ENCODE measurements at regions not wholly inside any gene's neighbourhood (a gene's known extent, or its start where the extent isn't known, plus 50 kb on each side); places are given as distances from the start of the nearest gene placed in this dataset.

DNA sequence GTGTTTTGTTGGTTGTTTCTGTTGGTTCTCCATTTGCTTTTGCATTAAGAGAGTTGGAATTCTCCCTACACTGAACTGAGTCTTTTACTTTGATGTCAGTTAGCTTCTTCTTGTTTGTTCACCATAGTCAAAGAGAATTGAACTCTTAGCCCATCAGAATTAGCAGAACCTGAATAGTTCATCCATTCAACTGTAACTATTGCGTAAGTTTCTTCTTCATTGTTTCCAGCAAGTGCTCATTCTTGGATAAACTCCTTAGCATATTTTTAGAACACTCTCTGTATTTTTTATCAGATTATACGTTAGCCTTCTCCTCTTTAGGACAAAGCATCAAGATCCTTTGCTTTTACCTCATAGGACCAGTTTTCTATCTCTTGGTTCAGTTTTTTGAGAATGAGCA, 128.4 kb upstream of the RAB11FIP2 start:
- no peak for DNase-seq (ENCODE audit: low read depth in 3 of 3)

- DNase-seq (ENCODE audit: low read depth in 3 of 3): no peak
Observed at GRCh38 chr10:118173296-118173695, 126.6 kb upstream of the RAB11FIP2 start.

DNA sequence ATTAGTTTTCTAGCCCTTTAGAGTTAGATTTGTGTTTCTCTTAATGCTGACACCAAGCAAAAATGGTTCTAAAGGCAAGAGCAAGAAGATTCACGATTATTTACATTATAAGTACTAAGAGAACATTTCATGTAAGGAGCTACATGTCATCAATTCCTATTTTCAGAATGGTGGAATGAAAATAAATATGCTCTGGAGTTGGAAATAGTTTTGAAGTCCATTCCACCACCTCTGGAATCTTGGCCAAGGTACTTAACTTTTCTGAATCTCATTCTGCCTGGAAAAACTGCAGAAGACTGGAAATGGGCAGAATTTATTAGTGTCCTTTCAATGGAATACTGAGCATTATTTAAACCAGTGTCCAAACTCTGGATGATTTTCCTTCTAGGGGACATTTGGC, 125.1 kb upstream of the RAB11FIP2 start:
- no peak for DNase-seq (ENCODE audit: low read depth in 3 of 3)

DNA sequence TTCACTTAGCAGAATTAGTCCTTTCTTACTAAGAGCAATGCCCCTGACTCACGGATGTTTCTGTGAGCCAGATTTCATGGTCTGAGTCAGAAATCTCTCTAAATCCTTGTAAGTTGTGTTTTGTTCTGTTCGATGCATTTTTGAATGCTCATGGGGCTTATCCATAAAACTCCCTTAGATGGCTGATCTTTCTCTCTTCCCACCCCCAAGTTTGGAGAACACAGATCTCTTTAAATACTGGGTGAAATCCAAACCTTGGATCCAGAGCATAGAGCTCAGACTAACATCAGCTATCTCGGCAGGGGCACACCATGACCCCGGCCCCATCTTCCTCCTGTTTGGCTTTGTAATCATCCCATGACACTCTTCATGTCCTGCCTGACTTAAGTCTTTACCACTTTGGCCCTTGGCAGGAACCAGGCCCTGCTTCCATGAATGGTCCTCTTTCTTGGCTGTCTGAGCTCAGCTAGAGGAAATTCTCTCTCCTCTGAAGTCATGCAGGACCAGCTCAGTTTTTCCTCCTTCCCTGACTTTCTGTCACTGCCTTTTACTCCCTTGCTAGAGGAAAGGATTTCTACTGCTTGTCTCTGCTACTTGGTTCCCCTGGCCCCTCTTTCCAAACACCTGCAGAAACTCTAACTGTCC, 120.4 kb upstream of the RAB11FIP2 start:
- no peak for DNase-seq (ENCODE audit: low read depth in 3 of 3)

DNA sequence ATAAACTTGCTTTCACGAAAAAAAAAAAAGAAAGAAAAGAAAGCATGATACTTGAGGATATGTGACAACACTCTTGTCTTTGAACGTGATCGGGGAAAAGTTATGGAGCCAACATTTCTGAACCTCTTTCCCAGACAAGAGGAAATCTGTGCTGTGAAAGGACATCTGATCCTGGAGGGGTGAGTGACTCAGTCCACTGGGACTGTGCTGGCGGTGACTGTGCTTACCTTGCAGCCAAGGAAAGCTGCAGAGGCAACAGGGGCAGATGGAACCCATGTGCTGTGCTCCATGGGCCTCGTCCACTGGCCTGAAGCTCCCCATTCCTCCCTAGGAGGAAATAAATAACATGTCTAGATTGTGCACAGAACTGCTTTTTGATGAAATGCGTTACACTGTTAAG, 116.5 kb upstream of the RAB11FIP2 start:
- no peak for DNase-seq (ENCODE audit: low read depth in 3 of 3)

DNA sequence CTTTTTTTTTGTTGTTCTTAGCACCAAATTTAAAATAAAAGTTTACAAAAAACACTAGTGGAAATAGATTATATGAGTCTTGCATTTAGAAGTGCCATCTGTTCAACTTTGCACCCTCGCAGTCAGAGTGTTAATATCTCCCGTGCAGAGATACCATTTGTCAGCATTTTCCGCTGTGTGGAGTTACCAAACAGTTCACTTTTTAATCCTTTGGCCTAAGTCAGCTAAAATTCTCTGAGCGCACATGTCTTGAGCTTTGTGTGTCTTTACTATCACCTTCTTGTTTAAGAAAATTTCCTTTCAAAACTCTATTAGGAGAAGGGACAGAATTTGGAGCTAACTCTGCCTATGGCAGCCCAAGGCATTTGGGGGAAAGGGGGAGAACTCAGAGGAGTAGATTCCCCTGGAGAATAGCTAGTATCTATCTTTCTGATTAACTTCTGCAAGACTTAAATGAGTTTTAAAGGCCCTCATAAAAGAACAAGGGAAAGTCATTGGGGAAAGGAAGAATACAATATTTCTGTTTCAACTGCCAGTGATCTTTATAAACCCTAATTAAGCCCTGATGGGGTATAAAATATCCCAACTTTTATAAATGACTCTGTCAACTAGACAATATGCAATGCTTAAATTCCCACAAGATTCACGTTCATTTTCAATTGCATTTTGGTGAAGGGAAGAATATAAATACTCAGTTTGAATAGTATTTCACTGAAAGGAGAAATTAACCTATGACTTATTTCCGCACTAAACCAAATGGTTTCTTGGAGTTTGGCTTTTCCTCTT, 114.9 kb upstream of the RAB11FIP2 start:
- DNase-seq (ENCODE audit: low read depth in 3 of 3): no peak

DNA sequence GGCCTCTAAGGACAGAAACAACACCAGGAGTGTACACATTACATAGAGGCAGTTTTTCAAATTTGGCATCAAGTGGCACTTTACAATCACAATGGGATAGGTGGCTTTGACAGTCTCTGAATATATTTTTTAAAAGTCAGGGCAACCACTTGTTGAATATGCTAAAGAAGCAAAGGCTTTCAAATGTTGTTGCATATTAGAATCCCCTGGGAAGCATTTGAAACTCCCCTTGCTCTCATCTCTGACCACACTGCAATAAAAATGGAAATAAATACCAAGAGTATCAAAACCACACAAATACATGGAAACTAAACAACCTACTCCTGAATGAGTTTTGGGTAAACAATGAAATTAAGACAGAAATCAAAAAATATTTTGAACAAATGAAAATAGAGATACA, 106.5 kb upstream of the RAB11FIP2 start:
- no peak for DNase-seq (ENCODE audit: low read depth in 3 of 3)

DNA sequence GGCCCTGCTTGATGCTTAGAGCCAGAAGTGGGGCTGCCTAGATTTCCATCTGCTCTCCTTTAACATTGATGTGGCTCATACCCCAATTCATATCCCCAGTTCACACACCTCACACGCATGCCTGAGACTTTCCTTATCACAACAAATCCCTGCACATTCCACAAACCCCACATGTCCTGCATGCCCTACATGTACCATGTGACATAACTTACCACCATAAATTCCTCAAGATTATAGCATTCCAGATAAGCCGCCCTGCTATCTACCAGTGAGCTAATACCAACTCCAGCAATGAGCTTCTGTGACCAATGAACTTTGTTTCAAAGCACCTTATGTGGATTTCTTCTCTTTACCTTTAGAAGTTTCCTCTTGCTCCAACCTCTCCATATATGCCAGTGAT, 104.7 kb upstream of the RAB11FIP2 start:
- no peak for DNase-seq (ENCODE audit: low read depth in 3 of 3)

DNA sequence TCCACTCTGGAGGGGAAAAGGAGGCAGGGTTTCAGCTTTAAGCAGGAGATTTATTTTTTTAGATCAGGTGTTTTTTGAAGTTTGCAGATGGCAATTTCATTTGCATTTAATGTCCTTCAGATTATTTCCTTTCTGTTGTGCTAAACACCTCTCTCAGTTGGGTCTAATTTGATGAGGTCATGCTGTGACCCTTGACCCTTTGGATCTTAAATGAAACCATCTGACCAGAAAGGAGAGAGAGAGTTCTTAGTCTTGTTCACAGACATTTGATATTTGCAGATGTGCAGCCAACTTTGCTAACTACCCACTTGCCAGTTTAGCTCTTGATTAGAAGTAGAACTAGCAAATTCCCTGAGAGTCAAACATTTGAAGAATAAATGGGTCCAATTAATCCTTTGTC, 101.5 kb upstream of the RAB11FIP2 start:
- no peak for DNase-seq (ENCODE audit: low read depth in 3 of 3)

DNA sequence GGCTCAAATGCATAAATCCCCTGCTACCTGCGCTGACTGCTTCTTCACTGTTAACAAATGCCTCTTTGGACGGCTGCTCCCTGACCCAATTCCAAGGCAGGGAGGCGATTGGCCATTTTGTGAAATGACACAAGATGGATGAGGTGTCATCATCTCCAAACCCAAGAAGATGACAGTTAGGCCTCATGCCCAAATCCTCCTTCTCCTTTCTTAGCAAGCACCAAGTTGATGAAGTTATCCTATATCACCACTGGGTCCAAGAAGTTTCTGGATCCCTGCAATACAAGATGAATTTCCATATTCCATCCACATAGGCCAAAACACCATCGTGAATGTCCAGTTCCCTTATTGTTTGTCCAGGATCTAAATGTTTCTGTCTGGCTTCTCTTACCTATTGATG, 98.5 kb upstream of the RAB11FIP2 start:
- DNase-seq (ENCODE audit: low read depth in 3 of 3): no peak

DNA sequence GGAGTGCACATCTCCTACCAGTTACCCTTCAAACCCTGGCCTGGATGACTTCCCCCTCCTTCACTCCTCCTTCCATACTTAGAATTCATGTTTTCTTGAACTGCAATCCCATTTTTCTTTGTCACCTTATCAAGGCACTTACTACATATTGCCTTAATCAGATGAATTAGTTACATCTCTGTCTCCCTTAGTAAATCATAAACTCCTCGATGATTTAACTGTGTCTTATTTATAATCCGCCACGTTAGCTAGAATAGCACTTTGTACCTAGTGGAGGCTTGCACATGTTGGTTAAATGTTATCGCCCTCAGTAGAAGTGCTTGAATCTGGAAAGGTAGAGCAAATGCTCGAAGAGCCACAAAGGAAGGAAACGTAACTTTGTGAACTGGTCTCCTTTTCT, 94.7 kb upstream of the RAB11FIP2 start:
- no peak for DNase-seq (ENCODE audit: low read depth in 3 of 3)

DNA sequence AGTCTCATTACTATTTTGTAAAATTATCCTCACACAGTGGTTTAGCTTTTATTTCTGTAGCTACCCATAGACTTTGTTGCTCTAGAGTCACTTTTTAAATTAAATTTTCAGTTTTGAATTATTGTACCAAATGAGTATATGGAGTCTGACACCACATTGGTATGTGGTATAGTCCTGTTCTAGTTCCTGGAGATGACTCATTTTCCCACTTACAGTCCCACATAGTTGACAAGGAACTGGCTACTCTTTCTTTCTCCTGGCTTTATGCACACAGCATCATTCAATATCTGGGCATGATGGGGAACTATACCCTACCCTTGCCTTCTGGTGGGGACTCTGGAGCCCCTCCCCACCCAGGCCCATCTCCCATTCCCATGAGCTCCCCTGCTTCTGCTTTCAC, 92.6 kb upstream of the RAB11FIP2 start:
- DNase-seq (ENCODE audit: low read depth in 3 of 3): no peak

DNA sequence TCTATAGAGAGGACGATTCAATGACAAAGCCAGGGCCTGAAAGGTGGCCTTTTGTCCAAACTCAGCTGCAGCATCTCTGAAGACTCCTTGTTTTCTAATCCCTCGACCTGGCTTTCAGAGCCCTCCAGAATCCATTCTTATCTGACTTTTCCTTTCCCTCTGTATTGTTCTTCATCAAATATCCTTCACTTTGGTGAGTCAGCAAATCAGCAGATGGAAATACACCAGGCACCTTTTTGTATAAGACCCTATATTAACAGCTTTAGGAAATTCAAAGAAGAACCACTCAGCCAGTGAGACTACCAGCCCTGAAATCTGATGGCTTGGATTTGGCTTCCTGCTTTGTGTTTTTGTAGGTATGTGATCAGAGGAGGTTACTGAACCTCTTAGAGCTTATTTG, 81.9 kb upstream of the RAB11FIP2 start:
- DNase-seq (ENCODE audit: low read depth in 3 of 3): no peak

DNA sequence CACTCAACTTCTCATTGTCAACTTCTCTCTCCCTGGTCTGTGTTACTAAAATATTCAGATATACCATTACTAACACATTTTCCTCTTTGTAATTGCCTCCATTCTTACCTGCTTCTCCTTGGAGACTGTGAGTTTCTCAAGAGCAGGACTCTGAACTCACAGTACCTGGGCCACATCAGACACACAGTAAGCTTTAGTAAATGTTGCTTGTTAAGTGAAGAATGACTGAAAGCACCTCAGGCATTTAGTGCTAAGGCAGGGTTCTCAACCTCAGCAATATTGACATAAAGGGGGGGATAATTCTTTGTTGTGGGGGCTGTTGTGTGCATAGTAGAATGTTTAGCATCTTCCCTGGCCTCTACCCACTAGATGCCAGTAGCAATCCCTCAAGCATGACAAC, 72.0 kb upstream of the RAB11FIP2 start:
- no peak for DNase-seq (ENCODE audit: low read depth in 3 of 3)

DNA sequence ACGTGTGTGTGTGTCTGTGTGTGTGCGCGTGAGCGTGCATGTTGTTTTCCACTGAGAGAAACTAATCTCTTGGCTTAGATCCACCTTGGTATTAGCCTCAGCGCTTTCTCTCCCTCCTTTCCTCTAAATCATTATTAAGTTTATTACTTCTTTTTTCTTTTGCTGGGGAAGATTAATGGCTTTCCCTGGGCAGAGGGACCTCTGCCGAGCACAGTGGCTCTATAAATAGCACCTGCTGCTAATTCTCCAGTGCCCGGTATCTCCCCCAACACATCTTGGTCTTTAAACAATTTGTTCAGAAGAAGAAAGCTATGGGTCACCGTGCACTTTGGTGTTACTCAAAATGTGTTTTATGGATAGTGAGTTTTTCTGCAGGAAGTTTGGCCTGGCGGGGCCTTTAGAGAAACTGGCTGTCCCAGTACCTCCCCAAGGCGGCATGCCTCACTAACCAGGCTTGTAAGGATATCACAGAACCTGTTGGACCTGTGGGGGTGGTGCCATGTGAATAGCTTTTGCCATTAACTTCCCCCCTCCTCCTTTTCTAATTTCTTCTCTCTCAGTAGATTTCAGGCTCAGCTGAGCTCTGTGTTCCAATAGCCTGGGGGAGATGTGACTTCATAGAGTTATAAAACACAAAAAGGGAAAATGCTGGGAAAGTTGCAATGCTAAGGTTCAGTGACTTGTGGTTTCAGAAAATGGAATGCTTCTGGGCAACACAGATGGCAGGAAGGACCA, 70.1 kb upstream of the RAB11FIP2 start:
- no peak for DNase-seq (ENCODE audit: low read depth in 3 of 3)

DNA sequence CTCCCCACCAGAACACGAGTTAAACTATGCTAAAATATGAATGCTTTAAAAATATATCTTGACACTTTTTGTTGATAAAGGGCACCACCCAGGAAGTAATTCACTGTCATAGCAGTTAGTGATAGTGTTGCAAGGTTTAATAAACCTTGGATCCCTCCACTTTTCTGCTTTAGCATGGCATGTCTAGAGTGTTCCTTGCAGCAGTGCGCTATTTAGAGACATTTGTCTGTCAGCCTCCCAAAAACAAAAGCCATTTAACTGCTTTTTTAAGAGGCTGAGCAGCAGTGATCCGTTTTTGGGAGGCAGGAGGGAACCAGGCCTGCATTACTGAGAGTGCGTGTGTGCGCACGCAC, 69.6 kb upstream of the RAB11FIP2 start:
- DNase-seq (ENCODE audit: low read depth in 3 of 3): no peak

GRCh38 chr10:118115701-118116100, 69.0 kb upstream of the RAB11FIP2 start:
- DNase-seq (ENCODE audit: low read depth in 3 of 3): no peak

DNA sequence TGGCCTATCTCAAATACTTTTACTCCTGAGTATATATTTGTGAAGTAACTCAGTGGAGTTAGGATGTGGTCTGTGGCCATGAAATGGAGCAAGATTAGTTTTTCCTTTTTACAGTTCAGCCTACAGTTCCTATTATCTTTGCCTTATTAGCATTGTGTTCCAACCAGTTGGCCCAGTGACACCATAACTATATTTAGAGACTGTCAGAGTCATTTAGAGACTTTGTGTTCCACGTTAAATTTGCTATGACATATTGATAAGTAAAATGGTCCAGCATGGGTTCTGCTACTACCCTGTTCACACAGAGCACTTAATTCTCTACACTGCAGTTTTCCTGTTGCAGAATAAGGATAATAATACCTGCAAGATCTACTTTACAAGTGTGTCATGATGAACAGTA, 68.3 kb upstream of the RAB11FIP2 start:
- DNase-seq (ENCODE audit: low read depth in 3 of 3): no peak

DNA sequence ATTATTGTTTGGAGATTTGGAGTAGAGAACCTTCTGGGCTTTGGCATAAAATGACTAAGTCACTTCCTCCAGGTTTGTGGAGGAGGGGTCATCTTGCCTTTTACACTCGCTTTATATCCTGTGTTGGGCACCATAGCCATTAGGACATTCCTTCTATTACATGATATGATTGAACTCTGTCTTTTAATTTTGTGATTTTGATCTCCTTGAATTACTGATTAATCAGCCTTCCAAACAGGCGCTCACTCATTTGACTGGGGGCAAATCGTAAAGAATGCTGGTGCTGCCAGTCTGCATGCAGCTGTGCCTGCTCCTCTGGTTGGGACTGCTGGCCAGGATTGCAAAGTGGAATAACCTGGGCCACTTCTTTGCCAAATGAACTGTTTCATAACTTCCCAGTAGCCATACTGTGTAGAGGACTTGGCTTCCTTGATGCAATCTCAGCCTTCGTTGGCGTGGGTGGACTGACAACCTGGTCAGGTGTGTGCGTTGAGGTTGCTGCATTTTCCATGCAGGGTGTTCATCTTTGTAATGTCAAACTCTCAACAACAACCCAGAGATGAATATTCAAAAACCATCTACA, 65.9 kb upstream of the RAB11FIP2 start:
- no peak for DNase-seq (ENCODE audit: low read depth in 3 of 3)

DNA sequence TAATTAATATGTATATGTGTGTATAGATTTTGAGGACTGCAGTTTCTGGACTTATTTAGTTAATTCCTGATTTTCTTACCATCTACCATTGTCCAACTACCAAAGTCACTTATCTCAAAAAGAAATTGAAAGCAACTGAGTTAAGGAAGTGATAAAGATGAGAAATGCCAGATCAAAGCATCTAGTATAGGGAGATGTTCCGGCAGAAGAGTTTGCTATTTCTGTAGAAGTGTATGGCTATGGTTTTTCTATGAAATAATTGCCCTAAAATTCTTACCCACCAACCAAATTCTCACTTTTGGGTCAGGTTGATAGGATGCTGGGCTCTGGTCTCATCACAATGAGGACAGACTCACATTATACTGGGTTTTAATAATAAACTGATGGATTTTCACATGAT, 64.0 kb upstream of the RAB11FIP2 start:
- no peak for DNase-seq (ENCODE audit: low read depth in 3 of 3)

DNA sequence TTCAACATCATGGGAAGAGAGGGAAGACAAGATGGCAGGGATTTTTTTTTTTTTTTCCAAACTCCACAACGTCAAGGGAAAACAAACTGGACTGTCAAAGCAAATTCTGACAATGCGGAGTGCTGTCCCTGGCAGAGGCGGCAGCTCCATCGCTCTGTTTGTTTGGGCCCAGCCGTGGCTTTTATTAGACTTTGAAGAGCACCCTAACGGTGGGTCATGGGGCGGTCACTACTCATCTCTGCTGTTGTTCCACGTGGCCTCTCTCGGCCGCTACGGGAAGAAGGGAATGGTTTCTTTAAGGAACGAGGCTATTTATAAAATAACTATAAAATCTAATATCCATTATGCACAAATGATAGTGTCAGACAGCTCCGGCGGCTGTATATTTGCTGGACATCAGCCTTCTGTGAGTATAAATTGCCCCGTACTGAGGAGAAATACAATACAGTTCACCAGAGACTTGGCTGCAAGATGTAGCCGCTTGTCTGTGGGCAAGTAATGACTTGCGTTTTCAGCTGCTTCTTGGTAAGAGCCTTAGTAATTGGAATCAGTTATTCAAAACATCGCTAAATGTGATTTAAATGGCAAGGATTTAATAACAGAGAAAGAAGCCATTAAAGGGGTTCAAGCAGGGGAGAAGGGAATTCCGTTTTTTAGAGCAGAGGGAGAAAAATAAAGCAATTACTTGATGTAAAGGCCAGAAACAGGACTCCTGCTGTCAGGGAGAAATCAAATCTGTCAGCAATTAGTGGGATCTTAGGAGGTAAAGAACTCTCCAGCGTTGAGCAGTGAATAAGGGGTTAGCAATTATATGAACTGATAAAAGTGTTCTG, 61.7 kb upstream of the RAB11FIP2 start:
- DNase-seq (ENCODE audit: low read depth in 3 of 3): no peak

DNA sequence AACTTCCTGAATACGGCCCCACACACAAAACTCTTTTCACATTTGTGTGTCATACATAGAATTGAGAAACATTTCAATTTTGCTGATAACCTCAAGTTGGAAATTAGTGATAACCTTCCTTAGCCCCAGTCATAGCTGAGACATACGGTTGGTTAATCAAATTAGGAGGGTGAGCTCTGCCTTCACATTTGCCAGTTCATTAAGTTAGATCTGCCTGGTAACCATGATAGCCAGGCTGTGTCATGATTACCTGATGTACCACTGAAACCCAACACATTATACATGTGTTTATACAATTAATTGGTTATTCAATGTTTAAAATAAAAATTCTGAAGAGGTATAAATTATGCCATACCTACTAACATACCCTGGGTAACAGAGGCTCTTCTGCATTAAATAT, 60.8 kb upstream of the RAB11FIP2 start:
- no peak for DNase-seq (ENCODE audit: low read depth in 3 of 3)
